ENCODE measurements at regions not wholly inside any gene's neighbourhood (a gene's known extent, or its start where the extent isn't known, plus 50 kb on each side); places are given as distances from the start of the nearest gene placed in this dataset.

DNA sequence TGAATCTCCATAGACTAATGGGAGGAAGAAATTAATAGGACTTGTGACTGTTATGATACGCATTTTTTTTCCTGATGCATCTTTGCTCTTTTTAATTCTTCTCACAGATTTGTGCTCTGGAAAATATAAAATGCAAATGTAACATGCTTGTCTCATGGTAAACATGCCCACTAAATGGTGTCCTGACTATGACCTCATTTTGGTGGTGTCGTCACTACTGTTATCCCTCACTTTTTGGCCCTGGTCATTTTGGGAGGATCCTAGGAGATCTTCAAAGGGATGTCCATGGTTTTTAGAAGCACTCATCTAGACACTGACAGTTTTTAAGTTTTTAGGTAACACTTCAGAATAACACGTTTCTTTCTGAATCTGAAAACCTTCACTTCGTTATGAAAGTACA, 790.8 kb upstream of the FBXO33 start:
- no peak overlapping the region for H3K4me3 ChIP-seq
- no peaks in the 10 kb centered on the region for H3K27me3 ChIP-seq
- H3K36me3 ChIP-seq, result no peaks in the 10 kb centered on the region
- 70 to 86% (median 81%) methylated on average over 4 of the region's 4 CpGs for WGBS, 4 donors
- no peak overlapping the region for H3K27ac ChIP-seq
- no peaks in the 10 kb centered on the region for H3K9me3 ChIP-seq
- ATAC-seq, result no peak
- intact Hi-C loops (cut with DNase I), result no loop called here
- no peak for DNase-seq
- no peaks in the 10 kb centered on the region for H3K4me1 ChIP-seq
- no peak for TF ChIP-seq POLR2A (IDR thresholded peaks at IDR 0.05)
- TF ChIP-seq, protein P1, sequence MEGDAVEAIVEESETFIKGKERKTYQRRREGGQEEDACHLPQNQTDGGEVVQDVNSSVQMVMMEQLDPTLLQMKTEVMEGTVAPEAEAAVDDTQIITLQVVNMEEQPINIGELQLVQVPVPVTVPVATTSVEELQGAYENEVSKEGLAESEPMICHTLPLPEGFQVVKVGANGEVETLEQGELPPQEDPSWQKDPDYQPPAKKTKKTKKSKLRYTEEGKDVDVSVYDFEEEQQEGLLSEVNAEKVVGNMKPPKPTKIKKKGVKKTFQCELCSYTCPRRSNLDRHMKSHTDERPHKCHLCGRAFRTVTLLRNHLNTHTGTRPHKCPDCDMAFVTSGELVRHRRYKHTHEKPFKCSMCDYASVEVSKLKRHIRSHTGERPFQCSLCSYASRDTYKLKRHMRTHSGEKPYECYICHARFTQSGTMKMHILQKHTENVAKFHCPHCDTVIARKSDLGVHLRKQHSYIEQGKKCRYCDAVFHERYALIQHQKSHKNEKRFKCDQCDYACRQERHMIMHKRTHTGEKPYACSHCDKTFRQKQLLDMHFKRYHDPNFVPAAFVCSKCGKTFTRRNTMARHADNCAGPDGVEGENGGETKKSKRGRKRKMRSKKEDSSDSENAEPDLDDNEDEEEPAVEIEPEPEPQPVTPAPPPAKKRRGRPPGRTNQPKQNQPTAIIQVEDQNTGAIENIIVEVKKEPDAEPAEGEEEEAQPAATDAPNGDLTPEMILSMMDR (IDR thresholded peaks at IDR 0.05), result no peak

GRCh38 chr14:40221428-40221827, 789.2 kb upstream of the FBXO33 start:
- Histone ChIP-seq H3K27me3 (no peaks in the 10 kb centered on the region), H3K4me3 (no peak overlapping the region), H3K9me3 (peaks cover 0 to 3% (median 0%) of the 10 kb centered on the region in 12 donors), H3K36me3 (no peaks in the 10 kb centered on the region), H3K4me1 (no peaks in the 10 kb centered on the region), H3K27ac (no peak overlapping the region)
- DNase-seq, result no peak
- ATAC-seq, result no peak
- TF ChIP-seq, protein P1 (IDR thresholded peaks at IDR 0.05), result no peak
- TF ChIP-seq POLR2A (IDR thresholded peaks at IDR 0.05), result no peak
- intact Hi-C loops (cut with DNase I), result no loop called here

- WGBS, 4 donors, result 76 to 81% (median 80%) methylated on average over 3 of the region's 3 CpGs
- Histone ChIP-seq H3K9me3 (peaks cover 0 to 3% (median 0%) of the 10 kb centered on the region in 12 donors), H3K27me3 (no peaks in the 10 kb centered on the region), H3K36me3 (no peaks in the 10 kb centered on the region), H3K4me3 (no peak overlapping the region), H3K27ac (no peak overlapping the region), H3K4me1 (no peaks in the 10 kb centered on the region)
- no peak for TF ChIP-seq POLR2A (IDR thresholded peaks at IDR 0.05)
- TF ChIP-seq, protein P1 (IDR thresholded peaks at IDR 0.05), result no peak
- DNase-seq, result no peak
- intact Hi-C loops (cut with DNase I), result no loop called here
- ATAC-seq, result no peak
These were observed 786.8 kb upstream of the FBXO33 start for GRCh38 chr14:40219032-40219431.

DNA sequence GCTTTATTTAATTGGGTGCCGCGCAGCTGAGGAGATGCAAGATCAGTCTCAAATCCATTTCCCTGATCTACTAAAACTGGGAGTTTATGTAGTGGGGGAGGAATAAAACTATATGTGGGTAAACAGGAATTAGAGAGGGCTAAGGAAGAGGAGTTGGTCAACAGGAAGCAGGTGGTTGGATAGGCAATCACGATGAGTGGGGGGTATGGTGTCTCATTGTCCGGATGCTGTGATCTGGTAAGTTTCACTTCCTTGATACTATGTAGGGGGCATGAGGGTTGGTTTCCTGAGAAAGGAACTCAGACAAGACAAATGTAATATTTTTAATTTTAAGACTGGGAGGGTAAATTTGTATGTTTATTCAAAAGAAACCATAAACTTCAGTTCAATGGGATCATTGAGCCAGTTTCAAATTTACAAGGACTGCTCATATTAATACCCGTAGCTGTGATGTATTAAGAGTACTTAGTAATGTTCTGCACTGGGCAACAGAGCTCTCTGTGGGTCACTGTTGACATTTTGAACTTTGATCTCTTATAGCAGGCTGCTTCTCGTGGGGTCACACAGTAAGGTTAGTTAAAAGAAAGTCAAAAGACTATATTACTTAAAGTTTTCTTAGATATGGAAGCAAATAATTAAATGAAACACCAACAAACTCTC, 786.2 kb upstream of the FBXO33 start:
- DNase-seq (no peak), ATAC-seq (no peak)
- Histone ChIP-seq H3K9me3 (peaks cover 0 to 3% (median 0%) of the 10 kb centered on the region in 12 donors), H3K27ac (no peak overlapping the region), H3K4me3 (no peak overlapping the region), H3K4me1 (no peaks in the 10 kb centered on the region), H3K27me3 (no peaks in the 10 kb centered on the region), H3K36me3 (no peaks in the 10 kb centered on the region)
- 73 to 75% (median 75%) methylated on average over 6 of the region's 6 CpGs for WGBS, 4 donors
- intact Hi-C loops (cut with DNase I), result no loop called here
- TF ChIP-seq, protein P1 (IDR thresholded peaks at IDR 0.05), result no peak
